Pancreas (tissue), 10 donors: ENCODE measurements at regions not wholly inside any gene's neighbourhood (a gene's known extent, or its start where the extent isn't known, plus 50 kb on each side); places are given as distances from the start of the nearest gene placed in this dataset.

ENCODE experiments used
- ATAC-seq, 4 donors: fragments of 200-7000 bp; cut with Tn5 transposase; one replicate each; pipeline versions ENCODE4 v1.8.0 to v1.9.1; 2020; ENCODE audit warnings: mild to moderate bottlenecking in 4 of 4, moderate library complexity in 4 of 4
- DNase-seq, 6 donors: peaks; one replicate each; pipeline ENCODE4 v3.0.0-alpha.2; 2020
- FAIRE-seq: peaks from 2 replicates; lab custom pipeline; 2012; peaks lifted over from hg19 to GRCh38; lab: Jason Lieb, UNC
- H3K27ac ChIP-seq, 4 donors: fragments of 200-600 bp; sonication (generic); 1 replicate in 3 of 4; 2 replicates in 1 of 4; pipeline versions ENCODE4 v1.5.0 to v1.8.0; 2020
- H3K27me3 ChIP-seq, 4 donors: fragments of 200-600 bp; one replicate each; pipeline ENCODE4 v1.8.0; 2021
- H3K36me3 ChIP-seq, 3 donors: fragments of 200-600 bp; sonication (generic) in 1 of 3; one replicate each; pipeline versions ENCODE4 v1.5.0 to v1.8.0; 2020 to 2021
- H3K4me1 ChIP-seq, 3 donors: fragments of 200-600 bp; one replicate each; pipeline ENCODE4 v1.8.0; 2021
- H3K4me3 ChIP-seq, 4 donors: fragments of 200-600 bp; sonication (generic) in 2 of 4; one replicate each; pipeline versions ENCODE4 v1.5.0 to v1.8.0; 2020 to 2021
- H3K9me3 ChIP-seq, 4 donors: fragments of 200-600 bp; one replicate each; pipeline ENCODE4 v1.8.0; 2021
- CTCF ChIP-seq, 4 donors: fragments of 200-600 bp; sonication (generic) in 3 of 4; IDR thresholded peaks; one replicate each; pipeline versions ENCODE4 v1.5.0 to v1.8.0; 2021; ENCODE audit warnings: antibody characterized with exemption in 4 of 4
- WGBS, 2 donors: extraction: QIAGEN DNeasy Blood & Tissue Kit; methylation state at CpG; one replicate each; pipeline ENCODE4 v1.1.7; 2013; 5-methylcytosine and 5-hydroxymethylcytosine counted together
- intact Hi-C, 3 donors: fragments of 100-400 bp; cut with DNase I; formaldehyde crosslinking; loops; one replicate each; pipeline versions ENCODE4 v1.11.1 to v1.14.2; 2022
- donor health status: healthy with polysubstance abuse.
- donor health status: DM: no; HTN: no; CAD: no; lungs with moderate emphysema.
- donor health status: DM: no; HTN: no; CAD: no.
- donor health status: control.
- donor health status: control.
- donor health status: Bipolar disorder and iron deficiency.
- donor health status: DM: yes; HTN: yes; CAD: no.
- donor health status: DM: no; HTN: no; CAD: no.
- donor health status: DM: no; HTN: no; CAD: no.
- donor health status: DM: yes; HTN: yes; CAD: no.

- no peaks in the 10 kb centered on the region for H3K36me3 ChIP-seq
- ATAC-seq (no peak), FAIRE-seq (no peak), DNase-seq (no peak)
- TF ChIP-seq CTCF (IDR thresholded peaks at IDR 0.05): no peak
- WGBS, 2 donors: 55 to 66% methylated on average over 4 of the region's 4 CpGs
- no peaks in the 10 kb centered on the region for H3K4me1 ChIP-seq
- no peaks in the 10 kb centered on the region for H3K9me3 ChIP-seq
- no peaks in the 10 kb centered on the region for H3K27me3 ChIP-seq
- H3K27ac ChIP-seq: no peak overlapping the region
- intact Hi-C loops: no loop called here
- no peak overlapping the region for H3K4me3 ChIP-seq
These were observed 1253.8 kb upstream of the TMEM132C start for GRCh38 chr12:127013197-127013596.

GRCh38 chr12:127014079-127014478 lies 1252.9 kb upstream of the TMEM132C start:
- Histone ChIP-seq H3K27me3 (no peaks in the 10 kb centered on the region), H3K4me3 (no peak overlapping the region), H3K36me3 (no peaks in the 10 kb centered on the region), H3K27ac (no peak overlapping the region), H3K9me3 (no peaks in the 10 kb centered on the region), H3K4me1 (no peaks in the 10 kb centered on the region)
- intact Hi-C loops: no loop called here
- 39 to 65% methylated on average over 1 of the region's 1 CpG for WGBS, 2 donors
- no peak for DNase-seq
- no peak for FAIRE-seq
- no peak for ATAC-seq
- no peak for TF ChIP-seq CTCF (IDR thresholded peaks at IDR 0.05)

- H3K4me3 ChIP-seq: no peak overlapping the region
- no peak for TF ChIP-seq CTCF (IDR thresholded peaks at IDR 0.05)
- ATAC-seq: no peak
- WGBS, 2 donors: 54 to 69% methylated on average over 2 of the region's 2 CpGs
- H3K9me3 ChIP-seq: no peaks in the 10 kb centered on the region
- no peak for DNase-seq
- intact Hi-C loops: no loop called here
- no peaks in the 10 kb centered on the region for H3K36me3 ChIP-seq
- H3K27ac ChIP-seq: no peak overlapping the region
- no peak for FAIRE-seq
- peaks cover 0 to 4% (median 0%) of the 10 kb centered on the region in 4 donors for H3K27me3 ChIP-seq
- no peaks in the 10 kb centered on the region for H3K4me1 ChIP-seq
These were observed 1242.2 kb upstream of the TMEM132C start for GRCh38 chr12:127024791-127025190.

- H3K36me3 ChIP-seq: no peaks in the 10 kb centered on the region
- TF ChIP-seq CTCF (IDR thresholded peaks at IDR 0.05): no peak
- peaks cover 0 to 4% (median 0%) of the 10 kb centered on the region in 4 donors for H3K27me3 ChIP-seq
- no peak overlapping the region for H3K4me3 ChIP-seq
- intact Hi-C loops: no loop called here
- WGBS, 2 donors: 43 to 48% methylated on average over 1 of the region's 1 CpG
- H3K9me3 ChIP-seq: no peaks in the 10 kb centered on the region
- no peak for FAIRE-seq
- no peak for DNase-seq
- no peak overlapping the region for H3K27ac ChIP-seq
- ATAC-seq: no peak
- H3K4me1 ChIP-seq: no peaks in the 10 kb centered on the region
These were observed 1241.4 kb upstream of the TMEM132C start for GRCh38 chr12:127025545-127025944.

GRCh38 chr12:127035011-127035879 lies 1231.7 kb upstream of the TMEM132C start:
- Histone ChIP-seq H3K27ac (no peak overlapping the region), H3K4me1 (no peaks in the 10 kb centered on the region), H3K27me3 (peaks cover 0 to 14% (median 0%) of the 10 kb centered on the region in 4 donors), H3K36me3 (no peaks in the 10 kb centered on the region), H3K4me3 (no peak overlapping the region), H3K9me3 (no peaks in the 10 kb centered on the region)
- DNase-seq: no peak
- intact Hi-C loops: no loop called here
- FAIRE-seq: no peak
- no peak for TF ChIP-seq CTCF (IDR thresholded peaks at IDR 0.05)
- 78 to 87% methylated on average over 11 of the region's 11 CpGs for WGBS, 2 donors
- ATAC-seq: no peak
